ENCODE measurements at regions not wholly inside any gene's neighbourhood (a gene's known extent, or its start where the extent isn't known, plus 50 kb on each side); places are given as distances from the start of the nearest gene placed in this dataset.

DNA sequence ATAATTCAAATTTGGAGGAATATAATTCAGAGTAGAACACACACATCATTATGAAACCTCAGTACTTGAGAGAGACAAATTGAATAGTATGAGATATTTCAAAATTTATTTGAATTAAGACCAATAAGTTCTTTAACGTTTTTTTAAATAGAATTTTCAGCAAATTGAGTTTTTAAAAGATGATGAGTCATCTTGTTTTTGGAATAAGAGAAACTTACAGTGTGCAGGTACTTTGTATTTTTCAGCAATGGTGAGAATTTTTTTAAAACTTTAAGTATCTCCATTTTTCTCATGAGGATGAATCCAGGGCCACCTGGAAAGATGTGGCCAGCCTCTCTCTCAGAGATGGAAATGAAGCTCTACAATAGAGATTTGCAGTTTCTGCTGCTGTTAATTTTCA is 1015.0 kb upstream of the TENM4 start:
- no peak for DNase-seq

- no peak for DNase-seq
These were observed 1010.3 kb upstream of the TENM4 start for GRCh38 chr11:80451105-80451504.

DNA sequence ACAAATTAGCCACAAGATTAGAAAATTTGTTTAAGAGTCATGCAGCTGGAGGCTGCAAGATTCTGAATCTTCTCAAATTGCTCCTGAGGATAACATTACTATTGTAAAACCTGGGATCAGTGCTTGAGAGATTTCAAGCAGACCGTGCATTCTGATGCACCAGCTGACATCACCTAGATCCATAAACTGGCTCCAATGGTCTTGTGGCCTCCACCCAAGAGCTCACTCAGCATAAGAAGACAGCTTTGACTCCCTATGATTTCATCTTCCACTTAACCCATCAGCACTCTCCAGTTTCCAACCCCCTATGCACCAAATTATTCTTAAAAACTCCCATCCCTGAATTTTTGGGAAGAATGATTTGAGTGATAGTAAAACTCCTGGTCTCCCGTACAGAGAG is 1007.9 kb upstream of the TENM4 start:
- no peak for DNase-seq

DNA sequence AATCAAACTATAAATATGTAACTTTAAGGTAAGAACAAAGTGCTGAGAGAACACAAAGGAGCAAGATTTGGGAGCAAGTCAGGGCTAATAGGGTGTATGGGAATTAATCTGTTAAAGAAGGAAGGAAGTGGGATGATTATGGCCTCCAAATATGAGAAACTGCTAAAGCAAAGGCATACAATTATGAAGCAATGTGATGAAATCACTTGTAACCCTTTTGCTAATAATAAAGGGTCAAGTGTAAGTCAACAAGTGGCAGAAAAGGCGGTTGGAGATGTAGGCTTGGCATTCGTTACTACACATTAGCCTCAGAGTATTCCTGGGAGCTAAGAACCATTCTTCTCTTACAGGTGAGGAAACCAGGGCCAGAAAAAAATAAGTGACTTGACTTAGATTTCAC is 1002.3 kb upstream of the TENM4 start:
- no peak for DNase-seq

GRCh38 chr11:80441821-80442220 is 1001.0 kb upstream of the TENM4 start:
- no peak for DNase-seq

GRCh38 chr11:80440835-80441234 is 1000.0 kb upstream of the TENM4 start:
- no peak for DNase-seq

DNA sequence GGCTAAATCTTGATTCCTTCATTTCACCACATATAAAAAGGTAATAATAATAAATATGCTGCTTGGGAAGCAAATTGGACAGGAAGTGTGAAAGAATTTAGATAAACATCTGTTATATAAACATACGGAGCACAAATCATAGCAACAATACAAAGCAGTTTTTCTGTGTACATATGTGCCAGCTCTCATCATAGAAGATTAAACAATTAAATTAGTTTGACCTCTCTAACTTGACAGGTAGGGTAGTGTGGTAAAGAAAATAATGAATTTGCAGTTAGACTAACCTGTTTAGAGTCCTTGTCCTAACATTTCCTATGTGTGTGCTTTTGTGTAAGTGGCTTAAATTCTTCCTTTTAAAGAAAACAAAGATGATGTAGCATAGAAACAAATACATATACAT is 995.7 kb upstream of the TENM4 start:
- no peak for DNase-seq

DNA sequence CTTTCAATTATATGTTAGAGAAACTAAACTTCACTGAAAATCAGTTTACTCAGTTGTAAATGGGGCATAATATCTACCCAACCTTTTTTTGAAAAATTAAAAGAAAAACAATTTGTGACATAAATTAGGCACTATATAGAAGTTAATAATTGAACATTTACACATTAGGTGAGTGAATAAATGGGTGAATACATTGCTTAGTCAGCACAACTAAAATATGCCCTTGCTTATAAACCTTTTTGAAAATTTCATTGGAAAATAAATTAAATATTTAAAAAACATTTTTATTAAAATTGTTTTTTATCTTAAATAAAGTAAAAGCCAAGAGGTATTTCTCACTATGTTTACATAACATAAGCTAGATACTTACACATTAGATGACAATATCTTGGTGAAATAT is 994.5 kb upstream of the TENM4 start:
- DNase-seq: no peak

DNA sequence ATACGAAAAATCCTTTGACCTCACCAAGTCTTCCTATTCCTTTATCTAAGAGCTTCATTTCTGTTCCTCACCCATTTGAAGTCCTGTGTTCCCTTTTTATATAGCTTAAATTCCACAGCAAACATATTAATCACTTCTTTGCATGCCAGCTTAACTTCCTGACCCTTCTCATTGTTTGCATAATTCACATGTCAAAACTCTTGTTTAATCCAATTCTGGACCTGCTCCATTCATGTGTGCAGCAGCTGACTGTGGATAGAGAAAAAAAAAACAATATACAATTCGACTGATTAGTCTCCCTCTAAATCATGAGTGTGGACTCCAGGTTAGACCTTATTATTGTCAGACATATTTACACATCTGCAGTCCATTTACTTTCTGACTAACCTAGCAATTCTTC is 991.2 kb upstream of the TENM4 start:
- DNase-seq: no peak

DNA sequence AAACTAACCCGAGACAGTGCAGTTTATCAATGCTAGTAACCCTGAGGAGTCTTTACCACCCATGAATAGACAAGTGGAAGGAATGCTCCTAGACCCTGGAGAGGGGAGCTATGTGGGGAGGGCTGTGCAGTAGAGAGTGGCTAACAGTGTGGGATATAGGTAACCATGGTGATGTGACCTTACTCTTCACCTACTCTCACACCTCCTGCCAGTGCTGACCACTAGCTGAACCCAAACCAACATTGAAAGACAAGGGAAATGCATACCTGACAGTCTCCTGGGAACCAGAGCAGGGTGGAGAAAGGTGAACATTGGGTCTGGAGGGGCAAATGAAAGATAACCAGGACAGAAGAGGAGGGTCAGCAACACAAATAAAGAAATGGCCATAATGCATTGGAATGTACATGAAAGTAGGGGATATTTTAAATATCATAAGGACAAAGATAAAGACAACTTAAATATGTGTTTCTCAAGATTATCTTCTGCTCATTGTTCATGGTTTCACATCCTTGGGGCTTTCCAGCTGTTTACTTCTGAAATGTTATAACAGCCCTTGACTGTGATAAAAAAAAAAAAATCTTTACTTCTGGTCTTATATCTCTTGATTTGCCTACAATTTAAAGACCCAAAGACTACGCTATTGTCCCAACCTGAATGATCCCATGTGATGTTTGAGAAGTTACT is 983.3 kb upstream of the TENM4 start:
- no peak for DNase-seq

- no peak for DNase-seq
These were observed 979.5 kb upstream of the TENM4 start for GRCh38 chr11:80420374-80420773.

DNA sequence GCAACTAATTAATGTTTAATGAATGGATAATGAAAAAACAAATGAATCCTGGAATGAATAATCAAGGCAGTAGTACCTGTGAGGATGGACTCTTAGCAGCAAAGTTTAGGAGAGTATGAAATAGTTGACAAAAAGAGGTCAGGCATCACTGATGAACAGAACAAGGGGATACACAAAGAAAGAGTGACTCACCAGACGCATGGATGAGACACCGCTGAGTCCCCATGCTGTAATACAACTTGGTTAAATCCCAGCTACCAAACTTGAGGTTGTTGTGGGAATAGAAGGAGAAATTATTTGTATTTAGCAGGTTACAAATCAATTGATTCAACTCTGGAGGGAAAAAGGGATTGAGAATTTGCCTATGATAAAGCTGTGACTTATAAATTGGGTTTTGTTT is 976.9 kb upstream of the TENM4 start:
- no peak for DNase-seq

DNA sequence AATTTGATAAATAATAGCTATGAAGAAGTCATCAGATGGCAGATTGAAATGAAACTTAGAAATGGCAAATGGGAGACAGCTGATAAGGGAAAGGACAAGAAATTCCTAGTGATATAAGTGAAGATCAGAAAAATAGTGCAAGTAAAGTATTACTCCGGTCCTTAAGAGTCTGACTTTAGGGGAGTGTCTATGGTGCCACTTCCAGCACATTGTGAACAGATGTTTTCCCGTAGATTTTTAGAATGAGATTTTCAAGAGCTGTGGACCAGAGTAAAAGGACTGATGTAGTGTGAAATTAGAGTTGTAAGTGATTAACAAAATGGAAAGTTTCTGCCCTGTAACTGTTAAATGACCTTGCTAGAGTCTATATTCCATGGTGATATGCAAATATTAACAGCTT is 974.8 kb upstream of the TENM4 start:
- no peak for DNase-seq

- DNase-seq: no peak
These were observed 973.6 kb upstream of the TENM4 start for GRCh38 chr11:80414181-80415165.

GRCh38 chr11:80412604-80413003 is 971.8 kb upstream of the TENM4 start:
- no peak for DNase-seq

DNA sequence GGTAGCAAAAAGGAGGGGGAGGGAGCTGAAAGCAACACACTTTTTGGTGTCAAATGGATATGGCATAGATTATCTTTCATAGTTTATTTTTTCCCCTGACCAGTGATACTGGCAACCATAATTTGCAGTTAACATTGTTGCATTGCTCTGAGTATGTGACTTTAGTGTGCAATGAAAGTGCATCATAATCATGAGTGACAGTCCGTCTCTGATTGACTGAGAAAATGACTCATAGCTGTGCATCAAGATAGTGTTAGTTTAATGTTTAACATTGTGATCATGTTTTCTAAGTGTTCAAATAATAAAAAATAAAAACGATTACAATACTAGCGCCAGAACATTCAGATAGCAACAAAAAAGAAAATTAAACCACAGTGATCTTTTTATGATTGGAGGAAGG is 952.4 kb upstream of the TENM4 start:
- no peak for DNase-seq

GRCh38 chr11:80390505-80390904 is 949.7 kb upstream of the TENM4 start:
- DNase-seq: no peak

DNA sequence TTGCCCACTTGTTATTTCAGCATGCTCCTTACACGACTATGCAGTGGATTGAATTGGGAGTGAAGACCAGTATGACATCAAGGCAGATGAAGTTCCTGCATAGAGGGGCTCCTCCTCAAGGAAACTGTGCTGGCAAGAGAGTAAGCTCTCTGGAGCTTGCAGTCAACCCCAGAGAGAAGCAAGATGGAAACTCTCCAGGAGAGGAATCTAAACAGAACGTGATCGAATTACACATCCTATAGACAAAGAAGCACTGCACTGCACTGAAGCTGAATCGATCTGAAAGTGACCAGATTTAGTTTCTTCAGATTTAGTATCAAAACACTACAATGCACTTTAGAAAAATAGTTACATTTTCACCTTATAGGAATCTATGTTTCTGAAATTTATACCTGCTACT is 947.7 kb upstream of the TENM4 start:
- no peak for DNase-seq

- no peak for DNase-seq
These were observed 947.3 kb upstream of the TENM4 start for GRCh38 chr11:80388130-80388529.

DNA sequence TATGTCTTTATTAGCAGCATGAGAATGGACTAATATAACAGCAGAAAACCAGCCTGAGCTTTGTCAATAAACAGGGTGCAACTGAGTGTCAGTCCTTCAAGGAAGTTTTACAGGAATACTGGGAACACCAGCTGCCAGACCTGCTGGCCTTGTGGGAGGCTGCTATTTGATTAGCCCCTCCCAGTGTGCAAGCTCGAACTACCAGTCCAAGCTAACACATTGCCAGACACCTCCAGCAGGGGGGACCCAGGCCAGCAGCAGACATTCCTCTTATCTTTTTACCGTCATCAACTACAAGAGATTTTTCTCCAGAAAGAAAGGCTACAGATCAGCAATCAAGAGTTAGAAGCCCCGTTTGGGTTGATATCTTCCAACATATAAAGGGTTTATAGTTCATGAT is 942.8 kb upstream of the TENM4 start:
- DNase-seq: no peak

DNA sequence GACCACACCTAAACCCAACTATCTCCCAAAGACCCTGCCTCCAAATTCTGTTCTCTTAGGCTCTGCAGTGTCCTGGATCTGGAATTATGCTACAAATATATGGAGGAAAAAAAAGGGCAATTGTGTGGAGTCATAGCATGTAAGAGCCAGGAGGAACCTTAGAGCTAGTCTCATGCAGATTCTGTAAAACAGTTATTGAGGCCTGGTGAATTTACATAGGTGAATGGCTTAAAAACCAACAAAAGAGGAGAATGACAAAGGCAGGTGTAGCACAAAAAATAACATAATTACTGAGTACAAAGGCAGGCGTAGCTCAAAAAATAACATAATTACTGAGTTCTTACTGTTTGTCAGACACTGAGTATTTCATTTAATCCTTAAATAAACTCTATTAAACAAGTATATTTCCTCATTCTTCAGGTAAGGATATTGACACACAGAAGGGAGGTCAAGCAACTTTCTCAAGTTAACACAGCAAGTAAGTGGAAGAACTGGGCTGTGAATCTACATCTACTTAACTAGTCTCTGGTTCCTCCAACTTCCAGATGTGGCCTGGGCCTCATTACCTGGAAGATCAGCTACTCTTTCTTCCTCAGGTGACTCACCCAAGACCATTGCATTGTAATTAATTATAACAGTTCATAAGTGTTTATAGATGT is 938.9 kb upstream of the TENM4 start:
- DNase-seq: no peak

DNA sequence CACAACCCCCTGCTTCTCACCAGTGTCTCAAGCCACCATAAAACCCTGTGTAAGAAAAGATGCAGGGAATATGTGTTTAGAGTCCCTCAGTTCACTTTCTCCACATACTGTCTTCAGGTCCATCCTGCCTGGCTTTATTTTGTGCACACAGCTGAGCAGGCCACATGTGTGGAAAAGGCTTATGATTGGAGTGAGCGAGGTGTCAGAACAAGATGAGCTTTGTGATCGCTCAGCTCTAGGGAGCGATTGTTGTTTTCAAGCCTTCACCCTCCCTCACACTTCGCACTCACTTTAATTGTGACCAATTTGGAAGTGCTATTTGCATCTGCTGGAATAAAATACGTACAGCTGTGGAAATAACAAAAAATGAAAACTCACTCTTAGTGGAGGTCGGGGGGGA is 931.1 kb upstream of the TENM4 start:
- DNase-seq: no peak

DNA sequence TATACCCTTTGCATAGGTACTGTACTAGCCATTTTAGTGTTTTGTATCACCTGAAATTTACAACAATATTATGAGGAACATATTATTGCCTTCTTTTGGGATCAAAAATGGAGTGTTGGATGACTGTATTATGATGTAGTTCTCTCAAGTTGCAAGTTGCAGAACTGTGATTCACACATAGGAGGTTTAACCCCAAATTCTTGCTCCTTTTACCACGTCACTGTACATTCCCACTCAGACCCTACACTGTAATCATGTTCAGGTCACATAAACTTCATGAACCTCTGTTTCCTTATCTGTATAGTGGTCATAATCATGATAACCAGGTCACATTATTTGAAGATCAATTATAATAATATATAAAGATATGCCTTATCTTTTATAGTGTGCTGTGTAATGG is 925.1 kb upstream of the TENM4 start:
- no peak for DNase-seq
